ENCODE measurements at regions not wholly inside any gene's neighbourhood (a gene's known extent, or its start where the extent isn't known, plus 50 kb on each side); places are given as distances from the start of the nearest gene placed in this dataset.

- H3K27ac ChIP-seq: no peak overlapping the region
- no peaks in the 10 kb centered on the region for H3K9me3 ChIP-seq (ENCODE audit: low read depth)
- H3K27me3 ChIP-seq: no peaks in the 10 kb centered on the region
- H3K4me1 ChIP-seq (ENCODE audit: low read depth): peaks cover 17% of the 10 kb centered on the region
- H3K36me3 ChIP-seq: no peaks in the 10 kb centered on the region
- no peak overlapping the region for H3K4me3 ChIP-seq
- no peak for TF ChIP-seq CTCF (IDR thresholded peaks at IDR 0.05; ENCODE audit: low read depth, low read length)
- DNase-seq (ENCODE audit: low read depth in 1 of 2, low spot score in 1 of 2): no peak
These were observed 115.5 kb downstream of the LACC1 start for GRCh38 chr13:43994999-43995859.

GRCh38 chr13:43996221-43996620 lies 116.5 kb downstream of the LACC1 start:
- no peaks in the 10 kb centered on the region for H3K36me3 ChIP-seq
- H3K27me3 ChIP-seq: no peaks in the 10 kb centered on the region
- H3K4me3 ChIP-seq: no peak overlapping the region
- no peak for DNase-seq (ENCODE audit: low read depth in 1 of 2, low spot score in 1 of 2)
- no peak overlapping the region for H3K27ac ChIP-seq
- H3K4me1 ChIP-seq (ENCODE audit: low read depth): peaks cover 10% of the 10 kb centered on the region
- H3K9me3 ChIP-seq (ENCODE audit: low read depth): no peaks in the 10 kb centered on the region
- TF ChIP-seq CTCF (IDR thresholded peaks at IDR 0.05; ENCODE audit: low read depth, low read length): no peak

- Histone ChIP-seq H3K27me3 (no peaks in the 10 kb centered on the region), H3K27ac (no peak overlapping the region), H3K4me1 (ENCODE audit: low read depth) (no peaks in the 10 kb centered on the region), H3K36me3 (no peaks in the 10 kb centered on the region), H3K9me3 (ENCODE audit: low read depth) (no peaks in the 10 kb centered on the region), H3K4me3 (no peak overlapping the region)
- TF ChIP-seq CTCF (IDR thresholded peaks at IDR 0.05; ENCODE audit: low read depth, low read length): no peak
- DNase-seq (ENCODE audit: low read depth in 1 of 2, low spot score in 1 of 2): no peak
These were observed 123.8 kb downstream of the LACC1 start for GRCh38 chr13:44003481-44003880.

- Histone ChIP-seq H3K9me3 (ENCODE audit: low read depth) (no peaks in the 10 kb centered on the region), H3K4me3 (no peak overlapping the region), H3K27me3 (no peaks in the 10 kb centered on the region), H3K4me1 (ENCODE audit: low read depth) (no peaks in the 10 kb centered on the region), H3K27ac (no peak overlapping the region), H3K36me3 (no peaks in the 10 kb centered on the region)
- TF ChIP-seq CTCF (IDR thresholded peaks at IDR 0.05; ENCODE audit: low read depth, low read length): no peak
- DNase-seq (ENCODE audit: low read depth in 1 of 2, low spot score in 1 of 2): peak in 1 of 2 donors; percentile 56
These were observed 125.2 kb downstream of the LACC1 start for GRCh38 chr13:44004878-44005277.

- Histone ChIP-seq H3K4me3 (no peak overlapping the region), H3K4me1 (ENCODE audit: low read depth) (no peaks in the 10 kb centered on the region)
These were observed 127.7 kb downstream of the LACC1 start for GRCh38 chr13:44007451-44007850.

More at GRCh38 chr13:44007451-44007850, 127.7 kb downstream of the LACC1 start:
- Histone ChIP-seq H3K27ac (no peak overlapping the region), H3K27me3 (no peaks in the 10 kb centered on the region), H3K36me3 (no peaks in the 10 kb centered on the region), H3K9me3 (ENCODE audit: low read depth) (no peaks in the 10 kb centered on the region)
- peak in 1 of 2 donors; percentile 16 for DNase-seq (ENCODE audit: low read depth in 1 of 2, low spot score in 1 of 2)
- TF ChIP-seq CTCF (IDR thresholded peaks at IDR 0.05; ENCODE audit: low read depth, low read length): no peak
